Umbilical cord (tissue), 1 donor: ENCODE measurements at regions not wholly inside any gene's neighbourhood (a gene's known extent, or its start where the extent isn't known, plus 50 kb on each side); places are given as distances from the start of the nearest gene placed in this dataset.
"Not testable (repeated sequence)": the region's sequence is repeated elsewhere in the genome, so short reads cannot be mapped to it uniquely, and the experiment has no call there.

Experiments
- DNase-seq: peaks from one replicate; pipeline ENCODE4 v3.0.0-alpha.2; 2015; ENCODE audit warnings: low spot score

DNA sequence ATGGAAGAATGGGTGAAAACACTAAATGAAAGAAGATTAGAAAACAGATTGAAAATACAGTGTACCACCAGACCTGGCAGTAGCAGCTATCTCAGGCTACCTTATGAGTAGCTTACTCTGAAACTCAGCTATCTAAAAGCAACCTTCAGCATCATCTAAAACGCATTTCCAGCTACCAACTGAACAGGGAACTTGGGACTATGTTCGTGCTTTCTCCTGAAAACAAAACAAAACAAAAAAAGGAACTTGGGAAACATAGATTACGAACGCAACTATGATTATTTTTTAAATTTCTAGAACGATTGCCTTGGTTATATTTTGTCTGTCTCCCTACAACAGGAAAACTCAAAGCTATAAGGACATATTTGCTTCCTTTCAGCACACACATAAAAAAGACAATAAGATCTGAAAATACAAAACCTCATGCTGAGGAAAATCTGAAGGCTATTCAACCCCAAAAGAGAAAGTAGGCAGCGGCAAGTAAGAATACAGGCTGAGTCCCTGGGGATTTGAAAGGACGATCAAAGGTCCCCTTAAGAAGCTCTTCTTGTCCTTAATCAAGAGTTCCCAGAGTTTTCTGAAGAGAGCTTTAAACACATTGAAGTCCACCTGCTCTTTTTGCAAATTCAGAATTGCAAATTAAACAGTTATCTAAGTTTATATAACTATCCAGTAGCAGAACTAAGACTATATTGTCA is 53.4 kb downstream of the OR2K2 start:
- no peak for DNase-seq

DNA sequence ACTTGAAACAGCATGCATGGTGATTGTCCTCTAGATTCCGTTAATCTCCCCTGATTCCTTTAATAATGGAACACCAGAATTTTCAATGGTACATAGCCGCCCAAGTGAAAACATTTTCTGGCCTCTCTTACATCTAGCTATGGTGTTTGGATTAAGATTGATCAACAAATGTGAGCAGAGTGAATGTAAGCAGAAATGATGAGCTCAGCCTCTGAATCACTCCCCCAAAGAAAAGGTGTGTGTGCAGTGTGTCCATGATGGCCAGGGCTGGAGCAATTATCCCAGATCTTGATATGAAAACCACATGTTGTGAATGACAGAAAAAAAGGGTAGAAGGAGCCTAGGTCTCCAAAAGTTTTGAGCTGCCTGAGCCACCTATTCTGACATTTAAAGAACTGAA is 55.3 kb downstream of the OR2K2 start:
- DNase-seq, result no peak

DNA sequence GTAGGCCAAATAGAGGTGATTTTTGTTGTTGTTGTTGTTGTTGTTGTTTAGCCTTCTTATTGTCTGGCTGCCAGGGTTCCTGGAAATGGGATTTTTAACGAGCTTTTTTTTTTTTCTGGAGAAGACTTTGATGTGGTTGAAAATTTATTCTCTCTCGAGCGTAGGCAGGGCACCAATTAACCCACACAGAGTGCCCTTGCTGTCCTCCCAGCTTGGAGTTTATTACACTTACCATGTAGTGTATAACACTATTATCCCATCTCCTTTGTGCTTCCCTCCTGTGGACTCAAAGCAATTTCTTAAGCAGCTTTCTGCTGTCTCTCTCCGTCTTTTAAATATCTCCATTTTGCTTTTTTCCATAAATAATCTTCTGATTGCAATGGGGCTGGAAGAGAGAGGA is 57.4 kb downstream of the OR2K2 start:
- no peak for DNase-seq

DNA sequence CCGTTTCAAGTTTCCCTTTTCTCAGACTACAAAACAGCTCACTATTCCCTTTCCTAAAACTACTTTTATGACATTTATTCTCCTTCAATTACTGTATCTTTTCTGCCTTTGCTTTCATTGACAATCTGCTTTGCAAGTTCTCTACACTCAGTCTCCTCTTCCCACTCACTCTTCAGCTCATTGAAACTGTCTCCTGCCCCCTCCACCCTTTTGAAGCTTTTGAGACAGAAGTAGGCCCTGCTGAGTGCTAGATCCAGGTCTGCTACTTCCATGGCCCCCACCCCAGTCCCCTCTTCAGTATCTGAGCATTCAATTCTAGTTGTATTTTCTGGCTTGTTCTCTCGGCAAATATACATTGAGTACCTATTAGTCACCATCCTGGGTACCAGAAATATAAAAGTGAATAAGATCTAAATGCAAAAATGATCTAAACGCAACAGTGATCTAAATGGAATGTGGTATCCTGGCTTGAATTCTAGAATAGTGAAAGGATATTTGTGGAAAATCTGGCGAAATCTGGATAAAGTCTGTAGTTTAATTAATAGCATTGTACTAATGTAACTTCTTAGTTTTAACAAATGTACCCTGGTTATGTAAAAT is 58.4 kb downstream of the OR2K2 start:
- no peak for DNase-seq

GRCh38 chr9:111271047-111271446 is 59.0 kb downstream of the OR2K2 start:
- no peak for DNase-seq

- DNase-seq, result not testable (repeated sequence)
Measured at GRCh38 chr9:111266024-111266423, 64.0 kb downstream of the OR2K2 start.

DNA sequence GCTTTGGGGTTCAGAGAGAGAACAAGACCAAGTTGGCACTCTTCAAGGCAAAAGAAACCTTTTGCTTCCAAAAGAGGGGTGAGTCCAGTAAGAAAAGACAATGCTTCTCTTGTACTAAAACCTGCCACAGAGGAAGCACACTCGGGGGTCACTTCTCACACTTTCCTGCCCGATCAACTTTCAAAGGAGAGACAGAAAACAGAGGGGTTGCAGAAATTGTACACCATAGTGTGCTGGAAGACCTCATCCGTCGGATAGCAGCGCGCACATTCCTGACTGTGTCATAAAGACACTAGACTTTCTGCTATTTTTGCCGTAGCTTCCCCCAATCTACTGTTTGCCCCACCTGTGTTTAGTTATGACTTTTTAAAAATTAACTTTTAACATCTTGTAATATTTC is 66.9 kb downstream of the OR2K2 start:
- no peak for DNase-seq

DNA sequence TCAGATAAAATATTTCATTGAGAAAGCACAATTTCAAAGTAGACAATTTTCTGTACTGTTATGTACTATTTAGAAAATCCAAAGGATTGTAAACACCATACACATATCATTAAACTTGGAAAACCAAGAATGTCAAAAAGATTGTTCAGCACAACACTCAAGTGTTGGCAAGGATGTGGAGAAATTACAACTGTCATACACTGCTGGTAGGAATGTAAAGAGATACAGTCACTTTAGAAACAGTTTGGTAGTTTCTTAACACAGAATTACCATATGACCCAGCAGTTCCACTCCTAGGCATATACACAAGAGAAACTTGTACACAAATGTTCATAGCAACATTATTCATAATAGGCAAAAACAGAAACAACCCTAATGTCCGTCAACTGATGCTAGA is 71.2 kb downstream of the OR2K2 start:
- no peak for DNase-seq

DNA sequence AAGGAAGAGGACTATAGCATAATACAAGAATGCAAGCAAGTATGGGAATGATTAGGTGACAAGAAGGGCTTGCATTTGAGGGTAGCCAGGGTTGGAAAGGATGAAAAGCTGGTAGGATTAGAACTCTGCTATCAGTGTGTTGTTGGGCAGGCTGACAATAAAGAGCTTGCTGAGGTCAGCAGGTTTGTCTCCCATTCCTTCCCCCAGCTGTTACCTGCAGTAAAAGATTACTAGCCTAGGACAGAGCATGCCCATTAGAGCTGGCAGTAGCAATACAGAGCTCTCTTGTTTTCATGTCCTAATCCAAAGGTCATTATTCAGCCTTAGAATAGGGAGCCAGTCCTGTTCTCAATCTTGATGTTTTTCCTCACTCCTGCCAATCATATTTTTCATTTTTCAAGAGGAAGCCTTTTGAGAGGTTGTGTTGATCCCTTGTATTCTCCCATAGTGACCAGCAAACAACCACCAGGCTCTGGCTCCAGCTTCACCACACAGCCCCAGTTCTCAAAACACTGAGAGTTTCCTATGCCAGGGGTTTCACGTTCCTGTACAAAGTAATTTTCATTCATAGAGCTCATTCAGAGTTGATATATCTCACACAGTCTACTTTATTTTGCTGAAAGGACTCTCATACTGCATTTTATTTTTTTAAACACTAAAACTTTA is 71.7 kb downstream of the OR2K2 start:
- DNase-seq, result peak; percentile 11

- no peak for DNase-seq
Measured at GRCh38 chr9:111253742-111254437, 76.1 kb downstream of the OR2K2 start.

GRCh38 chr9:111250875-111251842 is 78.9 kb downstream of the OR2K2 start:
- DNase-seq, result peak; percentile 22

DNA sequence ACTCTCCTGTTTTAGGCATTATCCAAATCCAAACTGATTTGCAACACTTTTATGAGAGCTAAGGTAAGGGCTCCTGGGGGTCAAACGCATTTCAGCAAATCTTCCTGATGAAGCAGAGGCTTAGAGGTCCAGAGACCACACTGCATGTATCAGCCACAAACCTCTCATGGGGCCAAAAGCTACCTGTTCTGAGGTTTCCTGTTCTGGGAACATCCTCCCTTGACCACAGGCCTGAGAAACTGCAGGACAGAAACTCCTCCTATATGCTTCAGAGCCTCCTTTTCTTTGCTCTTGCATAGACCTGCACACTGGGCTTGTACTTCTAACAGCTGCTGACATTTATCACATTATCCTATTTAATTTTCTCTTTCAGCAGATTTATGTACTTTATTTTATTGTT is 92.6 kb downstream of the OR2K2 start:
- no peak for DNase-seq

- DNase-seq, result no peak
Measured at GRCh38 chr9:111236332-111236731, 93.7 kb downstream of the OR2K2 start.

- no peak for DNase-seq
Measured at GRCh38 chr9:111233963-111234362, 96.1 kb downstream of the OR2K2 start.

GRCh38 chr9:111232997-111233790 is 96.8 kb downstream of the OR2K2 start:
- DNase-seq, result peak; percentile 37

GRCh38 chr9:111231801-111232580 is 98.0 kb downstream of the OR2K2 start:
- no peak for DNase-seq

DNA sequence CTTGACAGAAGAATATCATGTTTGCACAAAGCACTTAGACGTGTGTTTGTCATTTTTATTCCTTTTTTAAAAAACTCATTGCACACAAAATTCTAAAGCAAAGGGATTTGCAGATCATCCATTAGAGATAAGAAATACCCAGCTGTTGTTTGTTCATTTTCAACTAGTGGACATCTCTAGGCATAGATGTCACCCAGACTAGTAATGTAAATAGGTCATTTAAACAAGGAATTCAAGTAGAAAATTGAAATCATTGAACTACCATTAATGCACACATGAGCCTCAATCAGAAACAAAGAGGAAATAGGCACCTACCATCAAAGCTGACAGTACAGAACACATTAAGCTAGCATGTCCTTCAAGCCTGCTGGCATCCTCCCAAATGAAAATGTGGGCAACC is 107.3 kb downstream of the OR2K2 start:
- DNase-seq, result no peak

GRCh38 chr9:111212874-111213273 is 117.2 kb downstream of the OR2K2 start:
- DNase-seq, result no peak

DNA sequence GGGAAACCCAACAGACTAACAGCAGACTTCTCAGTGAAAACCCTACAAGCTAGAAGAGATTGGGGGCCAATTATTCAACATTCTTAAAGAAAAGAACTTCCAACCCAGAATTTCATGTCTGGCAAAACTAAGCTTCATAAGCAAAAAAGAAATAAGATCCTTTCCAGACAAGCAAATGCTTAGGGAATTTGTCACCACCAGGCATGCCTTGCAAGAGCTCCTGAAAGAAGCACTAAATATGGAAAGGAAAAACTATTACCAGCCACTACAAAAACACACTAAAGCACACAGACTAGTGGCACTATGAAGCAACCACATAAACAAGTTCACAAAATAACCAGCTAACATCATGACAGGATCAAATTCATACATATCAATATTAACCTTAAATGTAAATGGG is 131.1 kb downstream of the OR2K2 start:
- DNase-seq, result no peak

DNA sequence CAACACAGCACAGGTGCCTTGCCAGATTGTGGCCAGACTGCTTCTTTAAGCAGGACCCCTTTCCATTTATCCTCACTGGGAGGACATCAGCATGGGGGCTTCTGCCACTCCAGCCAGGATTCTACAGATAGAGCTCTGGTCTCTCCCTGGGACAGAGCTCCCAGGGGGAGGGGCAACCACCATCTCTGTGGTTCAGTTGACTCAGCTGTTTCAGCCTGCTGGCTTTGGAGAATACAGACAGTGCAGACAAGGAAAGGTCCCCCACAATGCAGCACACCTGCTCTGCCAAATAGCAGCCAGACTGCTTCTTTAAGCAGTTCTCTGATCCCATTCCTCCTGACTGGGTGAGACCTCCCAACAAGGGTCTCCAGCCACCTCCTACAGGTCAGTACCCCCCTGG is 132.8 kb downstream of the OR2K2 start:
- no peak for DNase-seq
